Omental fat pad (tissue), 3 donors: ENCODE measurements at regions not wholly inside any gene's neighbourhood (a gene's known extent, or its start where the extent isn't known, plus 50 kb on each side); places are given as distances from the start of the nearest gene placed in this dataset.

ENCODE experiments used
- ATAC-seq: fragments of 150-250 bp; one replicate; pipeline ENCODE4 v1.9.1; 2016; ENCODE audit warnings: mild to moderate bottlenecking, moderate library complexity; ENCODE audit not compliant: low FRiP score
- DNase-seq: peaks from one replicate; pipeline ENCODE4 v3.0.0-alpha.2; 2019; ENCODE audit warnings: low spot score
- CTCF ChIP-seq, 3 donors: fragments of 450-650 bp; IDR thresholded peaks; one replicate each; pipeline ENCODE4 v1.5.1; 2016 to 2017; ENCODE audit warnings: antibody characterized with exemption in 3 of 3, mild to moderate bottlenecking in 3 of 3, moderate library complexity in 2 of 3

GRCh38 chr5:82349652-82350051 lies 71.5 kb upstream of the RPS23 start:
- TF ChIP-seq CTCF (IDR thresholded peaks at IDR 0.05) = no peak
- no peak for DNase-seq
- no peak for ATAC-seq

GRCh38 chr5:82348784-82349425 lies 70.8 kb upstream of the RPS23 start:
- ATAC-seq (no peak), DNase-seq (no peak)
- no peak for TF ChIP-seq CTCF (IDR thresholded peaks at IDR 0.05)

- ATAC-seq = no peak
- TF ChIP-seq CTCF (IDR thresholded peaks at IDR 0.05) = no peak
- no peak for DNase-seq
Observed at GRCh38 chr5:82347201-82347865, 69.2 kb upstream of the RPS23 start.

- TF ChIP-seq CTCF (IDR thresholded peaks at IDR 0.05) = no peak
- ATAC-seq (no peak), DNase-seq (no peak)
Observed at GRCh38 chr5:82346399-82347165, 68.4 kb upstream of the RPS23 start.

GRCh38 chr5:82345108-82345507 lies 67.0 kb upstream of the RPS23 start:
- DNase-seq (no peak), ATAC-seq (no peak)
- no peak for TF ChIP-seq CTCF (IDR thresholded peaks at IDR 0.05)

- ATAC-seq (no peak), DNase-seq (no peak)
- no peak for TF ChIP-seq CTCF (IDR thresholded peaks at IDR 0.05)
Observed at GRCh38 chr5:82341325-82341724, 63.2 kb upstream of the RPS23 start.
